ENCODE measurements at regions not wholly inside any gene's neighbourhood (a gene's known extent, or its start where the extent isn't known, plus 50 kb on each side); places are given as distances from the start of the nearest gene placed in this dataset.

GRCh38 chr9:84153885-84154284 lies 173.3 kb downstream of the RMI1 start:
- TF ChIP-seq CTCF (IDR thresholded peaks at IDR 0.05), result no peak
- DNase-seq, result no peak
- Histone ChIP-seq H3K4me3 (no peak overlapping the region), H3K4me1 (ENCODE audit: insufficient read depth) (no peaks in the 10 kb centered on the region), H3K36me3 (no peaks in the 10 kb centered on the region), H3K27ac (no peak overlapping the region), H3K27me3 (no peaks in the 10 kb centered on the region), H3K9me3 (no peaks in the 10 kb centered on the region)
- intact Hi-C loops (cut with DNase I), result no loop called here
- WGBS, 3 donors, result 87 to 93% (median 91%) methylated on average over 1 of the region's 1 CpG

GRCh38 chr9:84154320-84154719 lies 173.7 kb downstream of the RMI1 start:
- no peak for TF ChIP-seq CTCF (IDR thresholded peaks at IDR 0.05)
- no peak for TF ChIP-seq EP300 (IDR thresholded peaks at IDR 0.05)
- TF ChIP-seq POLR2A (IDR thresholded peaks at IDR 0.05), result no peak
- Histone ChIP-seq H3K4me1 (ENCODE audit: insufficient read depth) (no peaks in the 10 kb centered on the region), H3K36me3 (no peaks in the 10 kb centered on the region), H3K27me3 (no peaks in the 10 kb centered on the region), H3K27ac (no peak overlapping the region), H3K9me3 (no peaks in the 10 kb centered on the region), H3K4me3 (no peak overlapping the region)
- intact Hi-C loops (cut with DNase I), result no loop called here
- no peak for DNase-seq
- 85 to 90% (median 86%) methylated on average over 3 of the region's 3 CpGs for WGBS, 3 donors

GRCh38 chr9:84163052-84163650 lies 177.4 kb downstream of the SLC28A3 start:
- TF ChIP-seq POLR2A (IDR thresholded peaks at IDR 0.05) (no peak), EP300 (IDR thresholded peaks at IDR 0.05) (no peak), CTCF (IDR thresholded peaks at IDR 0.05) (no peak)
- no peak overlapping the region for H3K27ac ChIP-seq
- 48 to 69% (median 58%) methylated on average over 5 of the region's 5 CpGs for WGBS, 3 donors
- no peaks in the 10 kb centered on the region for H3K9me3 ChIP-seq
- no peaks in the 10 kb centered on the region for H3K27me3 ChIP-seq
- no peak for DNase-seq
- intact Hi-C loops (cut with DNase I), result loop anchor here in 1 of 4 donors (10.0 kb wide), 1 partner anchor 228 kb away; no protein-coding TSS in a partner anchor
- H3K4me1 ChIP-seq (ENCODE audit: insufficient read depth), result no peaks in the 10 kb centered on the region
- H3K36me3 ChIP-seq, result no peaks in the 10 kb centered on the region
- H3K4me3 ChIP-seq, result no peak overlapping the region

GRCh38 chr9:84166891-84167290 lies 173.7 kb downstream of the SLC28A3 start:
- H3K27ac ChIP-seq, result no peak overlapping the region
- no peak for DNase-seq
- peaks cover 8% of the 10 kb centered on the region for H3K4me1 ChIP-seq (ENCODE audit: insufficient read depth)
- WGBS, 3 donors, result 69 to 79% (median 74%) methylated on average over 13 of the region's 13 CpGs
- H3K9me3 ChIP-seq, result no peaks in the 10 kb centered on the region
- no peaks in the 10 kb centered on the region for H3K36me3 ChIP-seq
- intact Hi-C loops (cut with DNase I), result loop anchor here in 1 of 4 donors (10.0 kb wide), 1 partner anchor 232 kb away; no protein-coding TSS in a partner anchor
- H3K27me3 ChIP-seq, result no peaks in the 10 kb centered on the region
- no peak overlapping the region for H3K4me3 ChIP-seq
- no peak for TF ChIP-seq EP300 (IDR thresholded peaks at IDR 0.05)
- TF ChIP-seq POLR2A (IDR thresholded peaks at IDR 0.05), result no peak
- no peak for TF ChIP-seq CTCF (IDR thresholded peaks at IDR 0.05)

Measured in ovary (tissue), 7 donors.